C4-2B (cell line): ENCODE measurements at regions not wholly inside any gene's neighbourhood (a gene's known extent, or its start where the extent isn't known, plus 50 kb on each side); places are given as distances from the start of the nearest gene placed in this dataset.

ENCODE experiments used
- ZFX ChIP-seq: fragments of 450-650 bp; IDR thresholded peaks from 2 replicates; pipeline ENCODE4 v1.6.1; 2017
- TF ChIP-seq, protein P1 (sequence below): fragments of 450-650 bp; conservative IDR thresholded peaks from 2 replicates; pipeline ENCODE4 v1.5.1; 2017; ENCODE audit warnings: mild to moderate bottlenecking

DNA sequence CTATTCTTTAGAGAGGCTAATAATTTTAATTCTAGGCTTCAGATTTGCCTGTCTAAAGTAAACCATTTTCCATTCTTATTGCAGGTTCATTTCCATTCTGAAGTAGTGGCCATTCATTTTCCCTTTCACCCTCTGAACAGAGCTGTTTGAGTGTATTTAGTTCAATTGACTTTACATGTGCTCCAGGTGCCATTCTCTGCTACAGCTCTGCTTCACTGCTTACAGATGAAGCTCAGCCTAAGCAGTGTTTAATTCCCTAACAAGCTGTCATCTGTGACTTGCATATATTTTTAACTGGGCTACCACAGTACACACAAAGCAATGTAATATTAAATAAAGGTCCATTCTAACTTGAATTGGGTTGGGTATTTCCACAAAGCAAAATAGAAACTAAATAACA is 1031.6 kb downstream of the KCNT2 start:
- TF ChIP-seq, protein P1, sequence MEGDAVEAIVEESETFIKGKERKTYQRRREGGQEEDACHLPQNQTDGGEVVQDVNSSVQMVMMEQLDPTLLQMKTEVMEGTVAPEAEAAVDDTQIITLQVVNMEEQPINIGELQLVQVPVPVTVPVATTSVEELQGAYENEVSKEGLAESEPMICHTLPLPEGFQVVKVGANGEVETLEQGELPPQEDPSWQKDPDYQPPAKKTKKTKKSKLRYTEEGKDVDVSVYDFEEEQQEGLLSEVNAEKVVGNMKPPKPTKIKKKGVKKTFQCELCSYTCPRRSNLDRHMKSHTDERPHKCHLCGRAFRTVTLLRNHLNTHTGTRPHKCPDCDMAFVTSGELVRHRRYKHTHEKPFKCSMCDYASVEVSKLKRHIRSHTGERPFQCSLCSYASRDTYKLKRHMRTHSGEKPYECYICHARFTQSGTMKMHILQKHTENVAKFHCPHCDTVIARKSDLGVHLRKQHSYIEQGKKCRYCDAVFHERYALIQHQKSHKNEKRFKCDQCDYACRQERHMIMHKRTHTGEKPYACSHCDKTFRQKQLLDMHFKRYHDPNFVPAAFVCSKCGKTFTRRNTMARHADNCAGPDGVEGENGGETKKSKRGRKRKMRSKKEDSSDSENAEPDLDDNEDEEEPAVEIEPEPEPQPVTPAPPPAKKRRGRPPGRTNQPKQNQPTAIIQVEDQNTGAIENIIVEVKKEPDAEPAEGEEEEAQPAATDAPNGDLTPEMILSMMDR, result no peak
- TF ChIP-seq ZFX, result no peak
